ENCODE measurements at regions not wholly inside any gene's neighbourhood (a gene's known extent, or its start where the extent isn't known, plus 50 kb on each side); places are given as distances from the start of the nearest gene placed in this dataset.

DNA sequence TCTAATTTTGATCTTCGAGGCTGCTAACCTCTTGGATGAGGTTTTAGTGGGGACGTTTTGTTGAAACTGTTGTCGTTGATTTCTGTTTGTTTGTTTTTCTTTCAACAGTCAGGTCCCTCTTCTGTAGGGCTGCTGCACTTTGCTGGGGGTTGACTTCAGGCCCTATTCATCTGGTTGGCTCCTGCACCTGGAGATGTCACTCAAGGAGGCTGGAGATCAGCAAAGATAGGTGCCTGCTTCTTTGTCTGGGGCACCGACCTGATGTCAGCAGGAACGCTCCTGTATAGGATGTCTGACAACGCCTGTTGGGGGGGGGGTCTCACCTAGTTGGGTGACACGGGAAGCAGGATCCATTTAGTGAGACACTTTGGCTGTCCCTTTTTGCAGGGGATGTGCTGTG lies 915.6 kb upstream of the CHAC2 start:
- ATAC-seq: no peak
- no peak overlapping the region for H3K27ac ChIP-seq
- H3K9me3 ChIP-seq: peaks cover 0 to 18% (median 0%) of the 10 kb centered on the region in 3 donors
- no peaks in the 10 kb centered on the region for H3K36me3 ChIP-seq
- no peaks in the 10 kb centered on the region for H3K27me3 ChIP-seq
- WGBS, 2 donors (ENCODE audit: low coverage in 1 of 2): 56 to 87% methylated on average over 2 to 3 of the region's 7 CpGs
- TF ChIP-seq POLR2A (IDR thresholded peaks at IDR 0.05) (no peak), POLR2AphosphoS5 (IDR thresholded peaks at IDR 0.05) (no peak), EP300 (IDR thresholded peaks at IDR 0.05) (no peak)
- TF ChIP-seq, protein P1, sequence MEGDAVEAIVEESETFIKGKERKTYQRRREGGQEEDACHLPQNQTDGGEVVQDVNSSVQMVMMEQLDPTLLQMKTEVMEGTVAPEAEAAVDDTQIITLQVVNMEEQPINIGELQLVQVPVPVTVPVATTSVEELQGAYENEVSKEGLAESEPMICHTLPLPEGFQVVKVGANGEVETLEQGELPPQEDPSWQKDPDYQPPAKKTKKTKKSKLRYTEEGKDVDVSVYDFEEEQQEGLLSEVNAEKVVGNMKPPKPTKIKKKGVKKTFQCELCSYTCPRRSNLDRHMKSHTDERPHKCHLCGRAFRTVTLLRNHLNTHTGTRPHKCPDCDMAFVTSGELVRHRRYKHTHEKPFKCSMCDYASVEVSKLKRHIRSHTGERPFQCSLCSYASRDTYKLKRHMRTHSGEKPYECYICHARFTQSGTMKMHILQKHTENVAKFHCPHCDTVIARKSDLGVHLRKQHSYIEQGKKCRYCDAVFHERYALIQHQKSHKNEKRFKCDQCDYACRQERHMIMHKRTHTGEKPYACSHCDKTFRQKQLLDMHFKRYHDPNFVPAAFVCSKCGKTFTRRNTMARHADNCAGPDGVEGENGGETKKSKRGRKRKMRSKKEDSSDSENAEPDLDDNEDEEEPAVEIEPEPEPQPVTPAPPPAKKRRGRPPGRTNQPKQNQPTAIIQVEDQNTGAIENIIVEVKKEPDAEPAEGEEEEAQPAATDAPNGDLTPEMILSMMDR (IDR thresholded peaks at IDR 0.05): no peak
- no peak overlapping the region for H3K4me3 ChIP-seq
- H3K4me1 ChIP-seq: no peaks in the 10 kb centered on the region

GRCh38 chr2:52844701-52845423 lies 922.7 kb upstream of the CHAC2 start:
- no peaks in the 10 kb centered on the region for H3K27me3 ChIP-seq
- TF ChIP-seq EP300 (IDR thresholded peaks at IDR 0.05) (no peak), POLR2AphosphoS5 (IDR thresholded peaks at IDR 0.05) (no peak), POLR2A (IDR thresholded peaks at IDR 0.05) (no peak)
- TF ChIP-seq, protein P1 (IDR thresholded peaks at IDR 0.05): no peak

DNA sequence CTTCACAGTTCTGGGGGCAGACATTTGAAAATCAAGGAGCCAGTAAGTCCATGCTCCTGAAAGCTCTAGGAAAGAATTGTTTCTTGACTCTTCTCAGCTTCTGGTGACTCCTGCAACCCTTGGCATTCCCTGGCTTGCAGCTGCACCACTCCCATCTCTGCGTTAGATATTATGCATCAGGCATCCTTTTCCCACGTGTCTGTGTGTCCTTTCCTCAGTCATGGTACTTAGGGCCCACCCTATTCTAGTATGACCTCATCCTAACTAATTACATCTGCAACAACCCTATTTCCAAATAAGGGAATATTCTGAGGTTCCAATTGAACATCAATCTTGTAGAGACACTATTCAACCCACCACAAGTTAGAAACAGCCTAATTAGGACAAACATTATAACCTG lies 931.7 kb upstream of the CHAC2 start:
- Histone ChIP-seq H3K9me3 (no peaks in the 10 kb centered on the region), H3K4me1 (no peaks in the 10 kb centered on the region), H3K36me3 (no peaks in the 10 kb centered on the region), H3K27ac (no peak overlapping the region), H3K4me3 (no peak overlapping the region), H3K27me3 (no peaks in the 10 kb centered on the region)
- TF ChIP-seq POLR2A (IDR thresholded peaks at IDR 0.05): no peak
- no peak for ATAC-seq
- 80 to 88% methylated on average over 1 to 2 of the region's 2 CpGs for WGBS, 2 donors (ENCODE audit: low coverage in 1 of 2)

More at GRCh38 chr2:52844701-52845423, 922.7 kb upstream of the CHAC2 start:
- Histone ChIP-seq H3K27ac (no peak overlapping the region), H3K36me3 (no peaks in the 10 kb centered on the region), H3K9me3 (no peaks in the 10 kb centered on the region), H3K4me3 (no peak overlapping the region), H3K4me1 (no peaks in the 10 kb centered on the region)
- ATAC-seq: no peak
- WGBS, 2 donors (ENCODE audit: low coverage in 1 of 2): 59 to 68% methylated on average over 5 of the region's 5 CpGs

DNA sequence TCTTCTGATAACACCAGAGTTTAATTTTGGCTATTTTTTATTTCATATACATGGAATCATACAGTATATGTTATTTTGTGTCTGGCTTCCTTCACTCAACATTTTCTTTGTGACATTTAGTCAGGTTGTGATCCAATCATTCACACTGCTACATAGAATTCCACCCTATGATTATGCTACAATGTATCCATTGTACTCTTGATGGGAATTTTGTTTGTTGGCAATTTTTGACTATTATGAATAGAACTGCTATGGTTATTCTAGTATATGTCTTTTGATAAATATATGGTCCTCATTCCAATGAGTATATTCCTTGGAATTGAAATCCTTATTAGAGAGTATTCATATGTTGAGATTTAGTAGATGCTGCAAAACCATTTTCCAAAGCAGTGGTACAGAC lies 936.4 kb upstream of the CHAC2 start:
- H3K36me3 ChIP-seq: no peaks in the 10 kb centered on the region
- H3K9me3 ChIP-seq: no peaks in the 10 kb centered on the region
- no peaks in the 10 kb centered on the region for H3K4me1 ChIP-seq
- TF ChIP-seq POLR2AphosphoS5 (IDR thresholded peaks at IDR 0.05): no peak
- TF ChIP-seq EP300 (IDR thresholded peaks at IDR 0.05): no peak
- no peak for TF ChIP-seq POLR2A (IDR thresholded peaks at IDR 0.05)
- TF ChIP-seq, protein P1 (IDR thresholded peaks at IDR 0.05): no peak
- H3K27ac ChIP-seq: no peak overlapping the region
- H3K27me3 ChIP-seq: no peaks in the 10 kb centered on the region
- no peak for ATAC-seq
- no peak overlapping the region for H3K4me3 ChIP-seq

GRCh38 chr2:52828112-52828511 lies 939.5 kb upstream of the CHAC2 start:
- Histone ChIP-seq H3K27ac (no peak overlapping the region), H3K27me3 (no peaks in the 10 kb centered on the region), H3K36me3 (no peaks in the 10 kb centered on the region), H3K9me3 (no peaks in the 10 kb centered on the region), H3K4me1 (no peaks in the 10 kb centered on the region), H3K4me3 (no peak overlapping the region)
- TF ChIP-seq EP300 (IDR thresholded peaks at IDR 0.05): no peak
- TF ChIP-seq, protein P1 (IDR thresholded peaks at IDR 0.05): no peak
- TF ChIP-seq POLR2AphosphoS5 (IDR thresholded peaks at IDR 0.05): no peak
- no peak for TF ChIP-seq POLR2A (IDR thresholded peaks at IDR 0.05)
- no peak for ATAC-seq
- 75 to 81% methylated on average over 1 of the region's 1 CpG for WGBS, 2 donors (ENCODE audit: low coverage in 1 of 2)
